Osteocyte (in vitro differentiated cells): ENCODE measurements at regions not wholly inside any gene's neighbourhood (a gene's known extent, or its start where the extent isn't known, plus 50 kb on each side); places are given as distances from the start of the nearest gene placed in this dataset.

Experiments
- DNase-seq: peaks from one replicate; pipeline ENCODE4 v3.0.0; 2021; ENCODE audit warnings: mixed read lengths; ENCODE audit not compliant: unreplicated experiment; ENCODE audit errors: extremely low spot score
- H3K27ac Mint-ChIP-seq: one replicate; pipeline ENCODE4 v1.8.0; 2021; ENCODE audit warnings: mild to moderate bottlenecking, mixed read lengths; ENCODE audit not compliant: unreplicated experiment
- H3K27me3 Mint-ChIP-seq: one replicate; pipeline ENCODE4 v1.8.0; 2021; ENCODE audit warnings: mixed read lengths; ENCODE audit not compliant: unreplicated experiment
- H3K36me3 Mint-ChIP-seq: one replicate; pipeline ENCODE4 v1.8.0; 2021; ENCODE audit warnings: mixed read lengths; ENCODE audit not compliant: unreplicated experiment
- H3K4me1 Mint-ChIP-seq: one replicate; pipeline ENCODE4 v1.8.0; 2021; ENCODE audit warnings: mixed read lengths; ENCODE audit not compliant: unreplicated experiment
- H3K4me3 Mint-ChIP-seq: one replicate; pipeline ENCODE4 v1.8.0; 2021; ENCODE audit warnings: mild to moderate bottlenecking, moderate library complexity, mixed read lengths; ENCODE audit not compliant: unreplicated experiment
- H3K9me3 Mint-ChIP-seq: one replicate; pipeline ENCODE4 v1.8.0; 2021; ENCODE audit warnings: mixed read lengths; ENCODE audit not compliant: unreplicated experiment
- CTCF ChIP-seq: fragments of 200-600 bp; sonication (generic); IDR thresholded peaks from 2 replicates; pipeline ENCODE4 v1.5.0; 2021; ENCODE audit warnings: antibody characterized with exemption, mild to moderate bottlenecking, moderate library complexity

DNA sequence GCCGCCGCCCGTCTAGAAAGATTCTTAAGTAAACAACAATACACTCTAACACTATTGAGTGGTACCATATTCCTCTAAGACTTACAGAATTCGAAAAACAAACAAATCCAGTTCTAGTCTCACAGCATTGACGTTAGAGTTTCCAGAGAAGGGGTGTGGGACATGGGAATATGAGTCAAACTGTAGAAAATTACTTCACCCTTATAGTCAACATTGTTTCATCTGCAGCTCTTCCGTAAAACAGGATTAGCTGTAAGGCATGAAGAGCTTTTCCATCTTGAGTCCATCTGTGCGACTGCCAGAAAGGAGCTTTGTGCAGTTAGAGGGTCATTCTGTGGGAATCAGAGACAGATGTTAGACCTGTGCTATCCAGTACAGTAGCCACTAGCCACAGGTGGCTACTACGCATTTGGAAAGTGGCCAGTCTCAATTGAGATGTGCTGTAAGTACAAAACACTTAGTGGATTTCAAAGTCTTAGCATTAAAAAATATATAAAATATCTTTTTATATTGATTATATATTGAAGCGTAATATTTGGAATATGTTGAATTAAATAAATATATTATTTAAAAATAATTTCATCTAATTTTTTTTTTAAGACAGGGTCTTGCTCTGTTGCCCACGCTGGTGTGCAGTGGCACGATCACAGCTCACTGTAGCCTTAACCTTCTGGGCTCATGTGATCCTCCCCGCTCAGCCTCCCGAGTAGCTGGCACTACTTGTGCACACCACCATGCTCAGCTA lies 79.8 kb upstream of the MPP7 start:
- no peak for DNase-seq
- Mint-ChIP-seq H3K9me3 (no peaks in the 10 kb centered on the region), H3K36me3 (no peaks in the 10 kb centered on the region), H3K27me3 (no peaks in the 10 kb centered on the region), H3K27ac (peak overlapping the region; percentile 5), H3K4me1 (peaks cover 12% of the 10 kb centered on the region), H3K4me3 (no peak overlapping the region)
- TF ChIP-seq CTCF = no peak

GRCh38 chr10:28384557-28384956 lies 81.7 kb upstream of the MPP7 start:
- Mint-ChIP-seq H3K4me1 (peaks cover 12% of the 10 kb centered on the region), H3K27me3 (peaks cover 4% of the 10 kb centered on the region), H3K9me3 (no peaks in the 10 kb centered on the region), H3K27ac (no peak overlapping the region), H3K4me3 (no peak overlapping the region), H3K36me3 (no peaks in the 10 kb centered on the region)
- no peak for TF ChIP-seq CTCF
- no peak for DNase-seq

DNA sequence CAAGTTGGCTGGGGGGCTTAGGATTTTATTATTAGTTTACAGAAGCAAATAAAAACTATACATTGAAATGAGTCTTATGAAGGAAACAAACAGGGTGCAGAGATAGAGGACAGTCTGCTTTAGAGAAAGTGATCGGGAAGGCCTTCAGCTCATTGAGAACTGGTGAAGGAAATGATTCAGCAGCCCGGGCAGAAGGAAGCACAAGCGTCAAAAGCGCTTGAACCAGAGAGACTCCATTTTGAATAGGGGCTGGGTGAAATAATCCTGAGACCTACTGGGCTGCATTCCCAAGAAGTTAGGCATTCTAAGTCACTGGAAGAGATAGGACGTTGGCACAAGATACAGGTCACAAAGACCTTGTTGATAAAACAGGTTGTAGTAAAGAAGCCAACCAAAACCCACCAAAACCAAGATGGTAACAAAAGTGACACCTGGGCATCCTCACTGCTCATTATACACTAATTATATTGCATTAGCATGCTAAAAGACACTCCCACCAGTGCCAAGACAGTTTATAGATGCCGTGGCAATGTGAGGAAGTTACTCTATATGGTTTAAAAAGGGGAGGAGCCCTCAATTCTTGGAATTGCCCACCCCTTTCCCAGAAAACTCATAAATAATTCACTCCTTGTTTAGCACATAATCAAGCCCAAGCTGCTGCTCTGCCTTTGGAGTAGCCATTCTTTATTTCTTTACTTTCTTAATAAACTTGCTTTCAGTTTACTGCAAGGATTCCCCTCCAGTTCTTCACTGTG lies 83.1 kb upstream of the MPP7 start:
- peaks cover 4% of the 10 kb centered on the region for H3K27me3 Mint-ChIP-seq
- no peaks in the 10 kb centered on the region for H3K36me3 Mint-ChIP-seq
- DNase-seq = no peak
- no peaks in the 10 kb centered on the region for H3K9me3 Mint-ChIP-seq
- no peak for TF ChIP-seq CTCF
- H3K27ac Mint-ChIP-seq = no peak overlapping the region
- no peak overlapping the region for H3K4me3 Mint-ChIP-seq
- peaks cover 9% of the 10 kb centered on the region for H3K4me1 Mint-ChIP-seq

DNA sequence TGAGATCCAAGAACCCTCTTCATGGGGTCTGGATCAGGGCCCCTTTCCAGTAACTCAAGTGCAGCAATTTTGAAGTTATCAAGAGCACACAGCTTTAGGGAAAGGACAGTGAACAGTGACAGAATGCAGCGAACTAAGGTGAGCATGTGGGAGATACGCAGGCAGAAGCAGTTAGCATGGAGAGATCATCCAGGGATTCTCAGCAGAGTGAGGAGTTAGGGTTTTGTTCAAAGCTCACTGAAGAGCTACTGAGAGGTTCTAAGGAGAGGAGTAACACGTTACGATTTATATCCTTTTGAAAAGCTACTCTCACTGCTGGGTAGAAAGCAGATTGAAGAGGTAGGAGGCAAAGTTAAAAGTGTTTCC lies 83.6 kb upstream of the MPP7 start:
- H3K9me3 Mint-ChIP-seq = no peaks in the 10 kb centered on the region
- TF ChIP-seq CTCF = no peak
- no peak overlapping the region for H3K4me3 Mint-ChIP-seq
- peaks cover 4% of the 10 kb centered on the region for H3K27me3 Mint-ChIP-seq
- DNase-seq = no peak
- H3K27ac Mint-ChIP-seq = no peak overlapping the region
- no peaks in the 10 kb centered on the region for H3K36me3 Mint-ChIP-seq
- peaks cover 5% of the 10 kb centered on the region for H3K4me1 Mint-ChIP-seq

DNA sequence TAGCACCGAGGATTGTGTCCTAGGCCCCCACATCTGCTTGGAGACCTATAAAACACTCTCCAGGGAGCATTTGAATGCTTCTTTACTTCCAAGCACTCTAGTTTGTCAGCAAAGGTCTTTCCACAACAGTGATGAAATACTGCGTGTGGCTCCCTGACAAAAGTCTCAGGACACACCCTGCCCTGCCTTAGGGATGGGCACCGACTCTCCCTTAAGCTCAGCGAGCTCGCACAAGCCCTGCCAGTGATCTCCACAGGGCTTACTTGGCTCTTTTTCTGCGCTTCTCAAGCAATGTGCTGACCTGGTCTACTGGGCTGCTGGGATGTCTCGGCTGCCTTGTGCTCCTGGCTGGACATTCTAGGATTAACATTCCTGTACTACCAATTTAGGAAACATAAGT lies 84.3 kb upstream of the MPP7 start:
- H3K4me3 Mint-ChIP-seq = no peak overlapping the region
- H3K36me3 Mint-ChIP-seq = no peaks in the 10 kb centered on the region
- H3K27me3 Mint-ChIP-seq = peaks cover 4% of the 10 kb centered on the region
- no peak overlapping the region for H3K27ac Mint-ChIP-seq
- no peaks in the 10 kb centered on the region for H3K9me3 Mint-ChIP-seq
- no peak for TF ChIP-seq CTCF
- no peak for DNase-seq
- peaks cover 1% of the 10 kb centered on the region for H3K4me1 Mint-ChIP-seq
